Amygdala (tissue), 56 donors: ENCODE measurements at regions not wholly inside any gene's neighbourhood (a gene's known extent, or its start where the extent isn't known, plus 50 kb on each side); places are given as distances from the start of the nearest gene placed in this dataset.

Experiments
- DNase-seq, 56 donors: peaks; one replicate each; lab custom pipeline; 2025; lab: John Stamatoyannopoulos, UW

GRCh38 chr2:2546046-2546445 is 215.0 kb upstream of the MYT1L start:
- DNase-seq = no peak

- DNase-seq = peak in 12 of 56 donors; percentile 8 to 45 (median 18)
Observed at GRCh38 chr2:2542966-2543611, 212.0 kb upstream of the MYT1L start.

DNA sequence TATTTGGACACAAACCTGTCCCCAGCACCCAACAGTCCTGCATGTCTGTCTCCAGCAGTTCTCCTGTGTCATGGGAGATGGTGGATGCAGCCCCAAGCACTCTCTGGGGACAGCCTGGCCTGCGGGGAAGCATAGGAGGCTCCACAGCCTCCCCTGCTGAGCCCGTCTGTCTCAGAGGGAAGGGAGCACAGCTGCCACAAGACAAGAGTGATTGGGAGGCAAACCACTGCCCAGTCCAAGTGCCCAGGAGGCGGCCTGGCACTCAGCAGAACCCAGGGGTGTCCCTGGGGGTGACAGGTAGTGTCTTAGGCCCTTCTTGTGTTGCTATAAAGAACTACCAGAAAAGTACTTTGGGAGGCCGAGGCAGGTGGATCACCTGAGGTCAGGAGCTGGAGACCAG is 211.2 kb upstream of the MYT1L start:
- no peak for DNase-seq

DNA sequence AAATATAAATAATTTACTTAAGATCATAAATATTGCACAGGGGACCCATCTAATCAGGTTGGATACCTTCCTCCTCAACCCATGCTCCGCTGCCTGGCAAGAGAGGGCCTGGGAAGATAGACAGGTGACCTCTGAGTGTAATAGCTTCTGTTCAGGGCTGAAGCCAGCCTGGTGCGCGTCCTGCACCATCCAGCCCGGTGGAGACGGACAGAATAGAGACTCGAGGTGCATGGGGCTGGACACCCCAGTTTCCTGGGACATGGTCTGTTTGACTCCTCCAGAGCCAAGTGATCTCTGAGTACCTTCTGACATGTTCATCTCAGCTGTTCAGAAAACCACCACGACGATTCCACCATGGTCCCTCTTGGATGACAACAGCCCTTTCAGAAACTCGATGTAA is 209.3 kb upstream of the MYT1L start:
- no peak for DNase-seq

- DNase-seq = no peak
Observed at GRCh38 chr2:2536416-2537056, 205.5 kb upstream of the MYT1L start.

GRCh38 chr2:2530334-2530733 is 199.3 kb upstream of the MYT1L start:
- DNase-seq = no peak

- DNase-seq = no peak
Observed at GRCh38 chr2:2528846-2529245, 197.8 kb upstream of the MYT1L start.

- no peak for DNase-seq
Observed at GRCh38 chr2:2527148-2527547, 196.1 kb upstream of the MYT1L start.

GRCh38 chr2:2524348-2524941 is 193.4 kb upstream of the MYT1L start:
- DNase-seq = peak in 4 of 56 donors; percentile 19 to 39 (median 32)

DNA sequence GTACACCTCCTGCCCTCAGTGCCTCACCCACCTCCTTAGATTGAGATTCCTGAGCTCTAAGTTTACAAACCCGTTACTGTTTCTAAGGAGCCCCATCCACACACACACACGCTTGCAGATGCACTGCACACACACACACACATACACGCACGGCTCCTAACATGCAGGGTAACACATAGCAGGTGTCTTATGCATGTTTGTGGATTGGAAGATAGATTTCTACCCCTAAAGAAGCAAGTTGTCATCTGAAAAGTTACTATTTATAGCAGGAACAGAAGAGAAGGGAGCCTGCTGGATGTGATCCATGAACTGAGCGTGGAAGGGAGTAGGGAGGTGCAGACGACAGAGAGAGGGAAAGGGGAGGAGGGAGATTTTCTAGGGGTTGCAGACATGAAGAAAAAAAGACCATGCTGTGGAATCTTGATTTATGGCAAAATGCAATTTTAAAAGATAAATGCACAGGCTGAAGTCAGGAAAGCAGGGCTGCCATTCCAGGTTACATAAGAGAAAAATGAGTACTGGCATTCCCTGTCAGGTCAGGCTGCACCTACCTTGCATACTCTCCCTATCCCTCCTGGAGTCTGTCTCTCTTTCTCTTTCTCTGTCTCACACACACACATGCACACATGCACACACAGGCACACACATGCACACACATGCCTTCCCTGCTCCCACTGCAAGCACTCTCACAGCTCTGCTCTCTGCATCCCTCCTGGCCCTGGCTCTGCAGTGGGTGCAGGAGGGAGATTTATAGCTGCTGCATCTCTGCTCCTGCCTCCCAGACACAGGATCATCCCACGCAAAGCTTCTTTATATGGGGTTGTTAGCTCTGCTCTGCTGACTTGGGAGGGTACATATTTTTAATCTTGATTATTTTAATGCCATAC is 192.6 kb upstream of the MYT1L start:
- DNase-seq = peak in 8 of 56 donors; percentile 11 to 52 (median 28)

DNA sequence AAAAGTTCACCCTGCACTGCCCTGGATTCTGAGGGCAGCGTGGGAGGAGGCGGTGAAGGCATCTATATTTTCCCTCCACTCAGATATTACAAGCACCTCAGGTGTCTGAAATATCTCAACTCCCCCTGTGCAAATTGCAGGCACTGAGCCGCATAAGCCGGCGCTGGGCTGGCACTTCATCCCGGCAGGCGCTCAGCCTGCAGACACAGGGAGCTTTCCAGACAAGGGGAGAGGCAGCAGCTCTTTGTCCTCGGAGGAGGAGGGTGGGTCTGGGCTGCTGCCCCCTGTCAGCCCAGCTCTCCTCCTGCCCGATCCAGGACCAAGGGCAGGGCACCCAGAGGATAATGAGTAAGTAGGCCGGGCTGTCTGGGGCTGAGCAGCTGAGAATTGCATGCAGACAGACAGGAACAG is 189.3 kb upstream of the MYT1L start:
- no peak for DNase-seq

GRCh38 chr2:2519381-2519780 is 188.3 kb upstream of the MYT1L start:
- peak in 1 of 56 donors; percentile 16 for DNase-seq

- no peak for DNase-seq
Observed at GRCh38 chr2:2517399-2517798, 186.3 kb upstream of the MYT1L start.

GRCh38 chr2:2516386-2516785 is 185.3 kb upstream of the MYT1L start:
- DNase-seq = no peak

DNA sequence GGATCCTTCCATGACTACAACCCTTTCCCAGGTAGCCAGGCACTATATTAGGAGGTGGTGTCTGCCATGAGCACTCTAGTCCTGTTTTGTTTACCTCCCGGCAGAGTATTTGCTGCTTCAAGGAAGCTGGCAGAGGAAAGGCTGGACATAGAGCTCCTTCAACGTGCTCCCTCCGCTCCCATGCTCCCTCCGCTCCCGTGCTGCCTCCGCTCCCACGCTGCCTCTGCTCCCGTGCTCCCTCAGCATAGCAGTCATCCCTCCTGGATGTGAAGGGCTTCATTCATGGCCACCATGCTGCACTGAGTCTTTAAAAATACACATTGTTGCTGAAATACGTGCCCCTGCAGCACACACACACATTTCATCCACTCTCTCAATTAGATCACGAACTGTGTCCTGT is 181.9 kb upstream of the MYT1L start:
- DNase-seq = no peak

DNA sequence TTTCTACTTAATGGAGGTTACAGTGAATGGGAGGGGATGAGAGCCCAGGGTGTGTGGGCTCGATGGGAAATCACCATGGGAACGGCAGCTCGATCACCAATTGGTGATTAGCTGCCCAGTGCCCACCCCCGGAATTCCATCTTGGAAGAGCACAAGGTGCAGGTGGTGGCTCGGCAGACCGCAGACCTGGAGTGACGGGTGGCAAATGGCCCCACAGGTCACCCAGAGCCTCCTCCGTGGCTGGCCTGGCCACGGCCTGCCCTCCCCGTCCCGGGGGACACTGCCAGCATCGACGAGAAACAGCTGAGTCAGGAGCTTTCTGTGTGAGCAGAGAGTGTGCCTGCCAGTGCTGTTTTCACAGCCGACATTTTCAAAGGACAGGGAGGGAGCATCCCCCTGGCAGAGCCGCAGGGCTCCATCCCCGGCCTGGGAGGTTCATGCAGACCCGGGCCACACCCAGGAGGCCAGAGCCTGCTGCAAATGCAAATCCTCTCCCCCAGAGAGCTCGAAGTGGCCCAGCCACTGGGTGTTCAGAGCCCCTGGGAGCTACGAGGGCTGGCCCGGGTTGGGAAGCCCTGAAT is 176.4 kb upstream of the MYT1L start:
- DNase-seq = peak in 31 of 56 donors; percentile 8 to 69 (median 42)

- DNase-seq = no peak
Observed at GRCh38 chr2:2506536-2506935, 175.5 kb upstream of the MYT1L start.

GRCh38 chr2:2505604-2506003 is 174.5 kb upstream of the MYT1L start:
- DNase-seq = no peak

DNA sequence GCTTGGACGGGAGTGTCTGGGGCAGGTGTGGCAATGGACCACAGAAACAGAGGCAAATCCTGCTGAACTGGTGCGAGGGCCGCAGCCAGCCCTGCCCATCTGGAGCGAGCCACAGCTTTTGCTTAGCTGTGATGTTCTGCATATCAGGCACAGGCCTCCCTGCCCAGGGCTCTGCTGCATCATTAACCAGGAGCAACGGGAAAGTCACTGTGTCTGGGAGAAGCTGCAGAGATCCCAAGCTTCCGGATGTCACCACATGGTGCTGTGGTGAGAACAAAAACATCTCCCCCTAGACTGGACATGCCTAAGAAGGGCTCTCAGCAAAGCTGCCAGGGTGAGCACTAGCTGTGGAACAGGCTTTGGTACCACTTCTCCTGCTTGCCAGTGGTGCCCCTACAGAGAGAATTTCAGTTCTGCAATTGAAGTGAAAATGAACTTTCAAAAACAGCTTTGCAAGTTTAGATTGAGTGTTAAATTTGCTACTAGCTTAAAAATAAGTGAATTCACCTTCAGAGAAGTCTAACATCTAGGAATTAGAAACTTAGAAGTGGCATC is 172.9 kb upstream of the MYT1L start:
- DNase-seq = no peak

GRCh38 chr2:2502201-2502549 is 171.1 kb upstream of the MYT1L start:
- DNase-seq = no peak
